ENCODE measurements at regions not wholly inside any gene's neighbourhood (a gene's known extent, or its start where the extent isn't known, plus 50 kb on each side); places are given as distances from the start of the nearest gene placed in this dataset.

DNA sequence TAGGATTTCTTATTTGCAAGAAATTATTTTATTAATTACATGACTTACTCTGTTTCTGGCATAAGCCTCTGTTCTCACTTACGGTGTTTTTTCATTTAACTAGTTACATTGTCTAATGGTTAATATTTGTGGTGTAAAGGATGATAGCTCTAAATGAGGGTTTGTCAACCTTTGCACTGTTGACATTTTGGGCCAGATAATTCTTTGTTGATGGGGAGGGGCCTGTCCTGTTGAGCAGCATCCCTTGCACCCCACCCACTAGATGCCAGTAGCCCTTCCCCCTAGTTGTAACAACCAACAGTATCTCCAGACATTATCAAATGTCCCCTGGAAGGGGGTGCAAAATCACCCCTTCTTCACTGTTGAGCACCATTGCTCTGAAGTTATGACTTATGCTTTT is 83.6 kb upstream of the SLC44A3 start:
- TF ChIP-seq, protein P1, sequence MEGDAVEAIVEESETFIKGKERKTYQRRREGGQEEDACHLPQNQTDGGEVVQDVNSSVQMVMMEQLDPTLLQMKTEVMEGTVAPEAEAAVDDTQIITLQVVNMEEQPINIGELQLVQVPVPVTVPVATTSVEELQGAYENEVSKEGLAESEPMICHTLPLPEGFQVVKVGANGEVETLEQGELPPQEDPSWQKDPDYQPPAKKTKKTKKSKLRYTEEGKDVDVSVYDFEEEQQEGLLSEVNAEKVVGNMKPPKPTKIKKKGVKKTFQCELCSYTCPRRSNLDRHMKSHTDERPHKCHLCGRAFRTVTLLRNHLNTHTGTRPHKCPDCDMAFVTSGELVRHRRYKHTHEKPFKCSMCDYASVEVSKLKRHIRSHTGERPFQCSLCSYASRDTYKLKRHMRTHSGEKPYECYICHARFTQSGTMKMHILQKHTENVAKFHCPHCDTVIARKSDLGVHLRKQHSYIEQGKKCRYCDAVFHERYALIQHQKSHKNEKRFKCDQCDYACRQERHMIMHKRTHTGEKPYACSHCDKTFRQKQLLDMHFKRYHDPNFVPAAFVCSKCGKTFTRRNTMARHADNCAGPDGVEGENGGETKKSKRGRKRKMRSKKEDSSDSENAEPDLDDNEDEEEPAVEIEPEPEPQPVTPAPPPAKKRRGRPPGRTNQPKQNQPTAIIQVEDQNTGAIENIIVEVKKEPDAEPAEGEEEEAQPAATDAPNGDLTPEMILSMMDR (IDR thresholded peaks at IDR 0.05): no peak
- TF ChIP-seq POLR2A (IDR thresholded peaks at IDR 0.05): no peak
